Gastrocnemius medialis (tissue), 4 donors: ENCODE measurements at regions not wholly inside any gene's neighbourhood (a gene's known extent, or its start where the extent isn't known, plus 50 kb on each side); places are given as distances from the start of the nearest gene placed in this dataset.

Experiments used
- CTCF ChIP-seq, 5 experiments: fragments of 450-650 bp in 3 of 5; fragments of 200-600 bp in 2 of 5; sonication (generic) in 2 of 5; IDR thresholded peaks in 4 of 5; conservative IDR thresholded peaks in 1 of 5; 1 replicate in 4 of 5; 2 replicates in 1 of 5; pipeline ENCODE4 v1.5.1; 2016 to 2019; ENCODE audit warnings: antibody characterized with exemption in 5 of 5, mild to moderate bottlenecking in 3 of 5, moderate library complexity in 3 of 5
- POLR2A ChIP-seq, 2 donors: fragments of 450-650 bp; IDR thresholded peaks; one replicate each; pipeline ENCODE4 v1.6.1; 2017; ENCODE audit warnings: antibody characterized with exemption in 2 of 2, mild to moderate bottlenecking in 2 of 2, moderate library complexity in 2 of 2

- TF ChIP-seq POLR2A (IDR thresholded peaks at IDR 0.05) = no peak
- TF ChIP-seq CTCF (IDR thresholded peaks at IDR 0.05 in 4 of 5, conservative IDR thresholded peaks at IDR 0.05 in 1 of 5) = no peak
Observed at GRCh38 chr14:85813040-85813439, 283.1 kb downstream of the FLRT2 start.
